HEK293 (cell line): ENCODE measurements at regions not wholly inside any gene's neighbourhood (a gene's known extent, or its start where the extent isn't known, plus 50 kb on each side); places are given as distances from the start of the nearest gene placed in this dataset.

Experiments
- CTCF ChIA-PET: fragments of 350-600 bp; formaldehyde crosslinking; extraction: SDS; loops from one replicate; lab custom pipeline; 2021; ENCODE audit warnings: antibody characterized with exemption; lab: Yijun Ruan, JAX
- POLR2A ChIA-PET: fragments of 300-600 bp; formaldehyde crosslinking; extraction: SDS; loops from one replicate; lab custom pipeline; 2020; ENCODE audit warnings: antibody characterized with exemption, inconsistent platforms; lab: Yijun Ruan, JAX
- H3K27ac ChIP-seq: fragments of 200-500 bp; sonication (Bioruptor generic); 2 replicates; pipeline ENCODE4 v1.5.1; 2014; ENCODE audit warnings: low read depth, low read length, control low read depth, inconsistent platforms; ENCODE audit errors: extremely low read depth
- H3K36me3 ChIP-seq, 2 experiments: fragments of 200-500 bp in 1 of 2; sonication (Bioruptor generic) in 1 of 2; 1 replicate in 1 of 2; 2 replicates in 1 of 2; pipeline ENCODE4 v1.5.1; 2014 to 2017; ENCODE audit warnings: inconsistent platforms in 2 of 2, low read length in 2 of 2; ENCODE audit not compliant: control insufficient read depth in 2 of 2, insufficient read depth in 1 of 2
- H3K4me1 ChIP-seq: fragments of 200-500 bp; sonication (Bioruptor generic); 2 replicates; pipeline ENCODE4 v1.5.1; 2014; ENCODE audit warnings: mild to moderate bottlenecking, low read length, inconsistent platforms; ENCODE audit not compliant: control insufficient read depth, insufficient read depth
- H3K4me3 ChIP-seq: 2 replicates; pipeline ENCODE4 v1.5.1; 2011; ENCODE audit warnings: low read depth, mild to moderate bottlenecking, control low read depth, low read length, moderate library complexity
- H3K9me3 ChIP-seq: fragments of 200-500 bp; sonication (Bioruptor generic); 2 replicates; pipeline ENCODE4 v1.5.1; 2014; ENCODE audit warnings: low read depth, low read length, inconsistent platforms; ENCODE audit not compliant: control insufficient read depth, insufficient read depth
- KLF1 ChIP-seq: fragments of 450-650 bp; formaldehyde crosslinking; IDR thresholded peaks from 2 replicates; pipeline ENCODE4 v1.5.1; 2016; ENCODE audit warnings: missing biosample characterization, missing genetic modification characterization
- MEIS1 ChIP-seq: sonication (generic); formaldehyde crosslinking; IDR thresholded peaks from 2 replicates; pipeline ENCODE4 v1.8.1; 2022; ENCODE audit warnings: missing genetic modification reagents, mild to moderate bottlenecking, borderline replicate concordance
- PRDM4 ChIP-seq: fragments of 450-650 bp; formaldehyde crosslinking; IDR thresholded peaks from 2 replicates; pipeline ENCODE4 v1.5.1; 2017; ENCODE audit warnings: missing biosample characterization, missing genetic modification characterization
- ZBTB17 ChIP-seq: fragments of 450-650 bp; formaldehyde crosslinking; IDR thresholded peaks from 2 replicates; pipeline ENCODE4 v1.5.1; 2016; ENCODE audit warnings: missing biosample characterization, missing genetic modification characterization
- ZNF146 ChIP-seq: fragments of 450-650 bp; formaldehyde crosslinking; IDR thresholded peaks from 2 replicates; pipeline ENCODE4 v1.5.1; 2016; ENCODE audit warnings: missing biosample characterization, missing genetic modification characterization
- ZNF18 ChIP-seq: fragments of 450-650 bp; formaldehyde crosslinking; IDR thresholded peaks from 2 replicates; pipeline ENCODE4 v1.5.1; 2016; ENCODE audit warnings: missing biosample characterization, missing genetic modification characterization
- ZNF19 ChIP-seq: fragments of 450-650 bp; formaldehyde crosslinking; IDR thresholded peaks from 2 replicates; pipeline ENCODE4; 2016; ENCODE audit warnings: missing biosample characterization, missing genetic modification characterization, low read depth
- ZNF280D ChIP-seq: fragments of 450-650 bp; formaldehyde crosslinking; IDR thresholded peaks from 2 replicates; pipeline ENCODE4 v1.5.1; 2016; ENCODE audit warnings: missing biosample characterization, missing genetic modification characterization
- ZNF366 ChIP-seq: fragments of 450-650 bp; formaldehyde crosslinking; conservative IDR thresholded peaks from 2 replicates; pipeline ENCODE4 v1.5.1; 2016; ENCODE audit warnings: missing biosample characterization, missing genetic modification characterization
- ZNF391 ChIP-seq: fragments of 450-650 bp; formaldehyde crosslinking; IDR thresholded peaks from 2 replicates; pipeline ENCODE4 v1.5.1; 2016; ENCODE audit warnings: low read depth, missing biosample characterization, missing genetic modification characterization, borderline replicate concordance
- ZNF449 ChIP-seq: fragments of 450-650 bp; formaldehyde crosslinking; IDR thresholded peaks from 2 replicates; pipeline ENCODE4 v1.5.1; 2017; ENCODE audit warnings: missing biosample characterization, mild to moderate bottlenecking, missing genetic modification characterization, moderate library complexity
- ZNF513 ChIP-seq: fragments of 450-650 bp; IDR thresholded peaks from 2 replicates; pipeline ENCODE4 v1.5.1; 2018; ENCODE audit warnings: missing biosample characterization, missing genetic modification characterization
- ZNF544 ChIP-seq: fragments of 450-650 bp; formaldehyde crosslinking; IDR thresholded peaks from 2 replicates; pipeline ENCODE4 v1.5.0; 2017; ENCODE audit warnings: missing biosample characterization, missing genetic modification characterization
- ZNF560 ChIP-seq: fragments of 450-650 bp; formaldehyde crosslinking; IDR thresholded peaks from 2 replicates; pipeline ENCODE4 v1.5.1; 2017; ENCODE audit warnings: missing biosample characterization, missing genetic modification characterization, borderline replicate concordance
- ZNF747 ChIP-seq: fragments of 450-650 bp; formaldehyde crosslinking; IDR thresholded peaks from 2 replicates; pipeline ENCODE4 v1.5.1; 2016; ENCODE audit warnings: missing biosample characterization, missing genetic modification characterization
- ZNF792 ChIP-seq: fragments of 450-650 bp; formaldehyde crosslinking; IDR thresholded peaks from 2 replicates; pipeline ENCODE4 v1.5.1; 2016; ENCODE audit warnings: missing biosample characterization, missing genetic modification characterization
- ZSCAN23 ChIP-seq: fragments of 450-650 bp; formaldehyde crosslinking; IDR thresholded peaks from 2 replicates; pipeline ENCODE4 v1.5.1; 2016; ENCODE audit warnings: missing biosample characterization, missing genetic modification characterization
- ZSCAN4 ChIP-seq: fragments of 450-650 bp; formaldehyde crosslinking; IDR thresholded peaks from 2 replicates; pipeline ENCODE4 v1.5.1; 2017; ENCODE audit warnings: missing biosample characterization, missing genetic modification characterization
- ZXDB ChIP-seq: fragments of 450-650 bp; formaldehyde crosslinking; IDR thresholded peaks from 2 replicates; pipeline ENCODE4 v1.5.1; 2016; ENCODE audit warnings: missing biosample characterization, missing genetic modification characterization

- ChIA-PET POLR2A (no interaction called here), CTCF (no interaction called here)
- no peaks in the 10 kb centered on the region for H3K4me1 ChIP-seq
- H3K9me3 ChIP-seq = no peaks in the 10 kb centered on the region
- no peaks in the 10 kb centered on the region for H3K36me3 ChIP-seq
- no peak overlapping the region for H3K4me3 ChIP-seq
- H3K27ac ChIP-seq = no peak overlapping the region
- no peak for TF ChIP-seq PRDM4 (tag by site-specific recombination)
- no peak for TF ChIP-seq ZSCAN23 (tag by site-specific recombination)
- no peak for TF ChIP-seq ZNF280D
- TF ChIP-seq ZNF19 (tag by site-specific recombination) = no peak
- no peak for TF ChIP-seq MEIS1 (CRISPR knock-in tag)
- no peak for TF ChIP-seq ZNF366
- no peak for TF ChIP-seq ZNF146
- TF ChIP-seq ZNF391 (tag by site-specific recombination) = no peak
- TF ChIP-seq ZXDB = no peak
- TF ChIP-seq ZNF747 (tag by site-specific recombination) = no peak
- TF ChIP-seq ZNF560 (tag by site-specific recombination) = no peak
- TF ChIP-seq ZSCAN4 = no peak
- no peak for TF ChIP-seq ZNF18 (tag by site-specific recombination)
- TF ChIP-seq ZNF792 (tag by site-specific recombination) = no peak
Measured at GRCh38 chr2:222133897-222134296, 164.9 kb downstream of the PAX3 start.

- H3K4me1 ChIP-seq = no peaks in the 10 kb centered on the region
- POLR2A ChIA-PET = no interaction called here
- H3K27ac ChIP-seq = no peak overlapping the region
- TF ChIP-seq ZBTB17 (tag by site-specific recombination) = no peak
- TF ChIP-seq KLF1 (tag by site-specific recombination) = no peak
- no peak for TF ChIP-seq ZNF449
- no peak for TF ChIP-seq ZNF366
- no peak for TF ChIP-seq ZNF513 (tag by site-specific recombination)
- no peak for TF ChIP-seq ZNF544 (tag by site-specific recombination)
- TF ChIP-seq, all 188 proteins: peak for 0
- Histone ChIP-seq H3K36me3 (no peaks in the 10 kb centered on the region), H3K4me3 (no peak overlapping the region), H3K9me3 (no peaks in the 10 kb centered on the region)
- CTCF ChIA-PET = no interaction called here
Measured at GRCh38 chr2:222130855-222131254, 167.9 kb downstream of the PAX3 start.
